Suppressor macrophage (primary cell): ENCODE measurements at regions not wholly inside any gene's neighbourhood (a gene's known extent, or its start where the extent isn't known, plus 50 kb on each side); places are given as distances from the start of the nearest gene placed in this dataset.
A peak's percentile ranks its signal among the peaks of the same experiment; 100 is the strongest.
"Not testable (repeated sequence)": the region's sequence is repeated elsewhere in the genome, so short reads cannot be mapped to it uniquely, and the experiment has no call there.

Source experiments
- DNase-seq, 4 experiments: peaks; one replicate each; pipeline ENCODE4 v3.0.0-alpha.2; 2020 to 2022

GRCh38 chr7:113710310-113711096, 208.3 kb downstream of the PPP1R3A start:
- DNase-seq, result peak; percentile 78 to 85 (median 81)

GRCh38 chr7:113705439-113705838, 213.4 kb downstream of the PPP1R3A start:
- DNase-seq, result no peak

- peak; percentile 9 to 37 (median 18) for DNase-seq
Measured at GRCh38 chr7:113698556-113699220, 220.1 kb downstream of the PPP1R3A start.

GRCh38 chr7:113694149-113694548, 224.7 kb downstream of the PPP1R3A start:
- no peak for DNase-seq

- no peak for DNase-seq
Measured at GRCh38 chr7:113684165-113684564, 234.6 kb downstream of the PPP1R3A start.

- no peak for DNase-seq
Measured at GRCh38 chr7:113677811-113678210, 241.0 kb downstream of the PPP1R3A start.

- peak in 2 of 4 experiments; percentile 5 to 6 for DNase-seq
Measured at GRCh38 chr7:113664867-113665266, 253.9 kb downstream of the PPP1R3A start.

GRCh38 chr7:113659416-113659815, 259.4 kb downstream of the PPP1R3A start:
- no peak for DNase-seq

GRCh38 chr7:113657603-113658002, 261.2 kb downstream of the PPP1R3A start:
- no peak for DNase-seq

GRCh38 chr7:113652501-113652900, 266.3 kb downstream of the PPP1R3A start:
- DNase-seq, result no peak

- no peak for DNase-seq
Measured at GRCh38 chr7:113649556-113649955, 269.3 kb downstream of the PPP1R3A start.

GRCh38 chr7:113639221-113639620, 279.6 kb downstream of the PPP1R3A start:
- no peak for DNase-seq

GRCh38 chr7:113636727-113637421, 281.9 kb downstream of the PPP1R3A start:
- DNase-seq, result no peak

GRCh38 chr7:113635492-113635891, 283.3 kb downstream of the PPP1R3A start:
- DNase-seq, result no peak

GRCh38 chr7:113633073-113633472, 285.7 kb downstream of the PPP1R3A start:
- DNase-seq, result no peak

GRCh38 chr7:113628948-113629847, 289.6 kb downstream of the PPP1R3A start:
- DNase-seq, result no peak

- no peak for DNase-seq
Measured at GRCh38 chr7:113625494-113626102, 293.2 kb downstream of the PPP1R3A start.

- DNase-seq, result no peak
Measured at GRCh38 chr7:113622796-113623195, 296.0 kb downstream of the PPP1R3A start.

GRCh38 chr7:113610572-113610971, 308.2 kb downstream of the PPP1R3A start:
- no peak for DNase-seq

- no peak for DNase-seq
Measured at GRCh38 chr7:113608782-113609181, 310.0 kb downstream of the PPP1R3A start.

- no peak for DNase-seq
Measured at GRCh38 chr7:113606325-113606724, 312.5 kb downstream of the PPP1R3A start.

GRCh38 chr7:113600428-113600827, 318.4 kb downstream of the PPP1R3A start:
- DNase-seq, result not testable (repeated sequence)
